ENCODE measurements at regions not wholly inside any gene's neighbourhood (a gene's known extent, or its start where the extent isn't known, plus 50 kb on each side); places are given as distances from the start of the nearest gene placed in this dataset.

GRCh38 chr1:22393587-22393986, 58.1 kb upstream of the ZBTB40 start (continued):
- TF ChIP-seq CEBPZ (IDR thresholded peaks at IDR 0.05; ENCODE audit: low read length), result no peak

- POLR2A ChIA-PET, result no interaction called here
- Histone ChIP-seq H3K9me3 (ENCODE audit: low read length) (no peaks in the 10 kb centered on the region), H3K27ac (ENCODE audit: extremely low read length, insufficient read depth, low read length) (no peak overlapping the region), H3K36me3 (replicated peaks in 1 of 2; ENCODE audit: control insufficient read depth in 1 of 2, insufficient read depth in 2 of 2, low read length in 2 of 2) (no peaks in the 10 kb centered on the region), H3K27me3 (ENCODE audit: control insufficient read depth in 1 of 2, insufficient read depth in 2 of 2, low read length in 2 of 2) (peaks cover 5 to 58% of the 10 kb centered on the region in 2 experiments; a peak in 3 of 5 replicates), H2AFZ (ENCODE audit: low read length) (no peak overlapping the region), H3K9ac (ENCODE audit: insufficient read depth, low read depth, low read length) (no peak overlapping the region), H3K4me2 (ENCODE audit: low read depth, low read length) (no peak overlapping the region), H4K20me1 (ENCODE audit: insufficient read depth, low read length) (no peaks in the 10 kb centered on the region), H3K4me1 (ENCODE audit: insufficient read depth, low read length) (no peaks in the 10 kb centered on the region), H3K79me2 (ENCODE audit: insufficient read depth, low read length) (no peaks in the 10 kb centered on the region), H3K4me3 (replicated peaks in 1 of 3; ENCODE audit: insufficient read depth in 1 of 3, low read depth in 2 of 3, low read length in 3 of 3) (no peak overlapping the region)
- intact Hi-C loops (cut with micrococcal nuclease; ENCODE audit: unreplicated experiment), result no loop called here
- in situ Hi-C loops (cut with HindIII; ENCODE audit: extremely low pct_ligation_motif_present, low pct_unique_long_range_greater_than_20kb), result no loop called here
- FAIRE-seq (no peak), ATAC-seq (no peak), DNase-seq (ENCODE audit: low spot score) (no peak)
- CTCF ChIA-PET (ENCODE audit: low intra/inter-chr PET ratio, low total read pairs), result no interaction called here
- no TSS peak for BruUV-seq (replicated peaks)
- 16% methylated on average over 11 of the region's 11 CpGs for WGBS (ENCODE audit: low lambda C conversion rate)
- TF ChIP-seq PHB2 (IDR thresholded peaks at IDR 0.05; ENCODE audit: partially characterized antibody), result no peak
- no peak for TF ChIP-seq CENPT (CRISPR knock-in tag; IDR thresholded peaks at IDR 0.05; ENCODE audit: low read depth)
- TF ChIP-seq U2AF1 (optimal IDR thresholded peaks at IDR 0.05; ENCODE audit: low read depth, low read length), result no peak
- TF ChIP-seq, protein P1, sequence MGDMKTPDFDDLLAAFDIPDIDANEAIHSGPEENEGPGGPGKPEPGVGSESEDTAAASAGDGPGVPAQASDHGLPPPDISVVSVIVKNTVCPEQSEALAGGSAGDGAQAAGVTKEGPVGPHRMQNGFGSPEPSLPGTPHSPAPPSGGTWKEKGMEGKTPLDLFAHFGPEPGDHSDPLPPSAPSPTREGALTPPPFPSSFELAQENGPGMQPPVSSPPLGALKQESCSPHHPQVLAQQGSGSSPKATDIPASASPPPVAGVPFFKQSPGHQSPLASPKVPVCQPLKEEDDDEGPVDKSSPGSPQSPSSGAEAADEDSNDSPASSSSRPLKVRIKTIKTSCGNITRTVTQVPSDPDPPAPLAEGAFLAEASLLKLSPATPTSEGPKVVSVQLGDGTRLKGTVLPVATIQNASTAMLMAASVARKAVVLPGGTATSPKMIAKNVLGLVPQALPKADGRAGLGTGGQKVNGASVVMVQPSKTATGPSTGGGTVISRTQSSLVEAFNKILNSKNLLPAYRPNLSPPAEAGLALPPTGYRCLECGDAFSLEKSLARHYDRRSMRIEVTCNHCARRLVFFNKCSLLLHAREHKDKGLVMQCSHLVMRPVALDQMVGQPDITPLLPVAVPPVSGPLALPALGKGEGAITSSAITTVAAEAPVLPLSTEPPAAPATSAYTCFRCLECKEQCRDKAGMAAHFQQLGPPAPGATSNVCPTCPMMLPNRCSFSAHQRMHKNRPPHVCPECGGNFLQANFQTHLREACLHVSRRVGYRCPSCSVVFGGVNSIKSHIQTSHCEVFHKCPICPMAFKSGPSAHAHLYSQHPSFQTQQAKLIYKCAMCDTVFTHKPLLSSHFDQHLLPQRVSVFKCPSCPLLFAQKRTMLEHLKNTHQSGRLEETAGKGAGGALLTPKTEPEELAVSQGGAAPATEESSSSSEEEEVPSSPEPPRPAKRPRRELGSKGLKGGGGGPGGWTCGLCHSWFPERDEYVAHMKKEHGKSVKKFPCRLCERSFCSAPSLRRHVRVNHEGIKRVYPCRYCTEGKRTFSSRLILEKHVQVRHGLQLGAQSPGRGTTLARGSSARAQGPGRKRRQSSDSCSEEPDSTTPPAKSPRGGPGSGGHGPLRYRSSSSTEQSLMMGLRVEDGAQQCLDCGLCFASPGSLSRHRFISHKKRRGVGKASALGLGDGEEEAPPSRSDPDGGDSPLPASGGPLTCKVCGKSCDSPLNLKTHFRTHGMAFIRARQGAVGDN (CRISPR knock-in tag; IDR thresholded peaks at IDR 0.05), result no peak
- TF ChIP-seq AFF4 (CRISPR knock-in tag; IDR thresholded peaks at IDR 0.05), result no peak
- TF ChIP-seq, protein P2, sequence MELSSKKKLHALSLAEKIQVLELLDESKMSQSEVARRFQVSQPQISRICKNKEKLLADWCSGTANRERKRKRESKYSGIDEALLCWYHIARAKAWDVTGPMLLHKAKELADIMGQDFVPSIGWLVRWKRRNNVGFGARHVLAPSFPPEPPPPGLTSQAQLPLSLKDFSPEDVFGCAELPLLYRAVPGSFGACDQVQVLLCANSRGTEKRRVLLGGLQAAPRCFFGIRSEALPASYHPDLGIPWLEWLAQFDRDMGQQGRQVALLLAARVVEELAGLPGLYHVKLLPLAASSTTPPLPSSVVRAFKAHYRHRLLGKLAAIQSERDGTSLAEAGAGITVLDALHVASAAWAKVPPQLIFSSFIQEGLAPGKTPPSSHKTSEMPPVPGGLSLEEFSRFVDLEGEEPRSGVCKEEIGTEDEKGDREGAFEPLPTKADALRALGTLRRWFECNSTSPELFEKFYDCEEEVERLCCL (CRISPR knock-in tag; IDR thresholded peaks at IDR 0.05; ENCODE audit: borderline replicate concordance), result no peak
- no peak for TF ChIP-seq ZBTB7B (CRISPR knock-in tag; IDR thresholded peaks at IDR 0.05)
Observed at GRCh38 chr1:22398656-22399420, 52.8 kb upstream of the ZBTB40 start.

Data from HepG2 (cell line).